A549 (cell line): ENCODE measurements at regions not wholly inside any gene's neighbourhood (a gene's known extent, or its start where the extent isn't known, plus 50 kb on each side); places are given as distances from the start of the nearest gene placed in this dataset.
"Not testable (repeated sequence)": the region's sequence is repeated elsewhere in the genome, so short reads cannot be mapped to it uniquely, and the experiment has no call there.

Source experiments
- ATAC-seq, 2 experiments: fragments of 200-7000 bp in 1 of 2; fragments of >200 bp in 1 of 2; cut with Nextera tagmentation in 1 of 2; cut with Tn5 transposase in 1 of 2; 3 replicates each; pipeline versions ENCODE4 v1.8.0 to v1.9.1; 2018 to 2020; ENCODE audit warnings: mild to moderate bottlenecking in 1 of 2, moderate library complexity in 1 of 2
- CTCF ChIA-PET: fragments of 300-600 bp; sonication (Branson Sonifier 250); formaldehyde crosslinking; extraction: SDS; loops from one replicate; lab custom pipeline; 2021; ENCODE audit warnings: antibody characterized with exemption, inconsistent platforms; lab: Yijun Ruan, JAX
- POLR2A ChIA-PET: fragments of 350-600 bp; formaldehyde crosslinking; extraction: SDS; loops from one replicate; lab custom pipeline; 2021; ENCODE audit warnings: antibody characterized with exemption, inconsistent platforms; lab: Yijun Ruan, JAX
- DNase-seq, 2 experiments: peaks; one replicate each; pipeline versions ENCODE4 v3.0.0 to v3.0.0-alpha.2; 2011 to 2016; ENCODE audit warnings: low read depth in 1 of 2, low spot score in 1 of 2
- FAIRE-seq: peaks from 2 replicates; lab custom pipeline; 2011; peaks lifted over from hg19 to GRCh38; lab: Jason Lieb, UNC
- H3K27ac ChIP-seq, 2 experiments: fragments of >200 bp; sonication (Bioruptor Twin); formaldehyde crosslinking; 3 replicates each; pipeline ENCODE4 v1.5.1; 2016 to 2017
- H3K4me1 ChIP-seq: fragments of >200 bp; sonication (Bioruptor Twin); formaldehyde crosslinking; 3 replicates; pipeline ENCODE4 v1.6.1; 2016
- H3K4me2 ChIP-seq: fragments of >200 bp; sonication (Bioruptor Twin); formaldehyde crosslinking; 3 replicates; pipeline ENCODE4 v1.6.1; 2016
- H3K4me3 ChIP-seq: fragments of >200 bp; sonication (Bioruptor Twin); formaldehyde crosslinking; 3 replicates; pipeline ENCODE4 v1.5.1; 2016
- H3K9me3 ChIP-seq: fragments of >200 bp; sonication (Bioruptor Twin); formaldehyde crosslinking; 3 replicates; pipeline ENCODE4 v1.6.1; 2016
- ATOH8 ChIP-seq: fragments of 250-450 bp; sonication (Bioruptor Pico); IDR thresholded peaks from 2 replicates; pipeline ENCODE4 v1.5.0; 2020; ENCODE audit warnings: low read depth, mild to moderate bottlenecking, moderate library complexity
- BHLHE40 ChIP-seq: IDR thresholded peaks from 2 replicates; pipeline ENCODE4 v1.6.1; 2012; ENCODE audit warnings: low read depth, low read length, inconsistent platforms
- CHD4 ChIP-seq: fragments of 200-600 bp; sonication (generic); IDR thresholded peaks from 2 replicates; pipeline ENCODE4 v1.6.1; 2016; ENCODE audit warnings: antibody characterized with exemption, mild to moderate bottlenecking, borderline replicate concordance
- EHF ChIP-seq: fragments of 250-450 bp; sonication (Bioruptor Pico); IDR thresholded peaks from 2 replicates; pipeline ENCODE4 v1.5.0; 2020; ENCODE audit warnings: mild to moderate bottlenecking
- EHMT2 ChIP-seq: fragments of 200-600 bp; sonication (generic); IDR thresholded peaks from 2 replicates; pipeline ENCODE4 v1.6.1; 2016; ENCODE audit warnings: antibody characterized with exemption, low read depth, mild to moderate bottlenecking, moderate library complexity
- EP300 ChIP-seq, 2 experiments: fragments of >200 bp; sonication (Bioruptor Twin); formaldehyde crosslinking; IDR thresholded peaks; 2 replicates in 1 of 2; 3 replicates in 1 of 2; pipeline ENCODE4 v1.6.1; 2016 to 2017
- ESRRA ChIP-seq: fragments of 150-350 bp; IDR thresholded peaks from 2 replicates; pipeline ENCODE4 v1.6.1; 2014; ENCODE audit warnings: mild to moderate bottlenecking, low read length, borderline replicate concordance
- FOSB ChIP-seq: fragments of 250-450 bp; sonication (Bioruptor Pico); IDR thresholded peaks from 2 replicates; pipeline ENCODE4 v1.5.0; 2020; ENCODE audit warnings: mild to moderate bottlenecking, moderate library complexity
- HDAC2 ChIP-seq: fragments of 200-600 bp; sonication (generic); IDR thresholded peaks from 2 replicates; pipeline ENCODE4 v1.6.1; 2016
- HEYL ChIP-seq: fragments of 250-450 bp; sonication (Bioruptor Pico); IDR thresholded peaks from 2 replicates; pipeline ENCODE4 v1.8.0; 2021; ENCODE audit warnings: mild to moderate bottlenecking, moderate library complexity
- HOXA7 ChIP-seq: fragments of 250-450 bp; sonication (Bioruptor Pico); IDR thresholded peaks from 2 replicates; pipeline ENCODE4 v1.5.0; 2020; ENCODE audit warnings: mild to moderate bottlenecking, moderate library complexity
- HOXB5 ChIP-seq: fragments of 250-450 bp; sonication (Bioruptor Pico); IDR thresholded peaks from 2 replicates; pipeline ENCODE4 v1.5.0; 2020; ENCODE audit warnings: mild to moderate bottlenecking, moderate library complexity
- JUN ChIP-seq, 2 experiments: fragments of >200 bp; sonication (Bioruptor Twin); formaldehyde crosslinking; IDR thresholded peaks; 2 replicates in 1 of 2; 3 replicates in 1 of 2; pipeline ENCODE4 v1.6.1; 2016 to 2017
- JUNB ChIP-seq: fragments of >200 bp; sonication (Bioruptor Twin); formaldehyde crosslinking; IDR thresholded peaks from 2 replicates; pipeline ENCODE4 v1.6.1; 2016
- KDM1A ChIP-seq: fragments of 200-600 bp; sonication (generic); IDR thresholded peaks from 2 replicates; pipeline ENCODE4 v1.6.1; 2016; ENCODE audit warnings: low read depth, mild to moderate bottlenecking
- NFE2L2 ChIP-seq: fragments of 150-350 bp; conservative IDR thresholded peaks from 2 replicates; pipeline ENCODE4 v1.6.1; 2014; ENCODE audit warnings: low read length
- NPAS2 ChIP-seq: fragments of 250-450 bp; sonication (Bioruptor Pico); IDR thresholded peaks from 2 replicates; pipeline ENCODE4 v1.8.0; 2022; ENCODE audit warnings: mild to moderate bottlenecking, moderate library complexity, borderline replicate concordance
- PHF8 ChIP-seq: fragments of 200-600 bp; sonication (generic); IDR thresholded peaks from 2 replicates; pipeline ENCODE4 v1.6.1; 2016; ENCODE audit warnings: low read depth, mild to moderate bottlenecking, antibody characterized with exemption, moderate library complexity, borderline replicate concordance
- SREBF2 ChIP-seq: fragments of 450-650 bp; IDR thresholded peaks from 2 replicates; pipeline ENCODE4 v1.6.1; 2014; ENCODE audit warnings: mild to moderate bottlenecking, moderate library complexity
- USF2 ChIP-seq: fragments of 450-650 bp; IDR thresholded peaks from 2 replicates; pipeline ENCODE4 v1.6.1; 2014; ENCODE audit warnings: antibody characterized with exemption
- ZSCAN20 ChIP-seq: fragments of 250-450 bp; sonication (Bioruptor Pico); IDR thresholded peaks from 2 replicates; pipeline ENCODE4 v1.8.0; 2022; ENCODE audit warnings: mild to moderate bottlenecking, moderate library complexity
- WGBS: methylation state at CpG from one replicate; pipeline ENCODE4 v1.1.6; 2017; ENCODE audit errors: missing lambda C conversion rate; 5-methylcytosine and 5-hydroxymethylcytosine counted together
- TF ChIP-seq, protein P1 (sequence below): fragments of 150-350 bp; IDR thresholded peaks from 2 replicates; pipeline ENCODE4 v1.6.1; 2014; ENCODE audit warnings: low read depth, mild to moderate bottlenecking, low read length

DNA sequence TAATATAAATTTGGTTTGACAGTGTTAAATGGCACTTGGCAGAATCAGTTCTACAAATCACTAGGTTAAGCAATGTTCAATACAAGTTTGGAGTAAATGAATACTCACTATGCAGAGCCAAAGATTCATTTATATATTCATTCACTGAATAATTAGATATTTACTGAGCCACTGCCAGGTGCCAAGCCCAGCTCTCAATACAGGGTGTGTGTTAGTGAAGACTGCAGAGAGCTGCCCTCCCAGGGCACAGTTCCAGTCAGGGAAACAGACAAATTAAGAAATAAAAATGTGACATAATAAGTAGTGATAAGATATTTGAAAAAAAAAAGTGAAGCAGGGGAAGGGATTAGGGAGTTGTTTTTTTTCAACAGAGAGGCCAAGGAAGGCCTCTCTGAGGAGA, 411.7 kb downstream of the KCNRG start:
- Histone ChIP-seq H3K4me2 (no peak overlapping the region), H3K9me3 (no peaks in the 10 kb centered on the region), H3K27ac (no peak overlapping the region), H3K4me1 (peaks cover 3% of the 10 kb centered on the region), H3K4me3 (no peak overlapping the region)
- TF ChIP-seq JUN (IDR thresholded peaks at IDR 0.05) (no peak), EHMT2 (no peak), HDAC2 (no peak), NFE2L2 (no peak), KDM1A (no peak)
- TF ChIP-seq, protein P1, sequence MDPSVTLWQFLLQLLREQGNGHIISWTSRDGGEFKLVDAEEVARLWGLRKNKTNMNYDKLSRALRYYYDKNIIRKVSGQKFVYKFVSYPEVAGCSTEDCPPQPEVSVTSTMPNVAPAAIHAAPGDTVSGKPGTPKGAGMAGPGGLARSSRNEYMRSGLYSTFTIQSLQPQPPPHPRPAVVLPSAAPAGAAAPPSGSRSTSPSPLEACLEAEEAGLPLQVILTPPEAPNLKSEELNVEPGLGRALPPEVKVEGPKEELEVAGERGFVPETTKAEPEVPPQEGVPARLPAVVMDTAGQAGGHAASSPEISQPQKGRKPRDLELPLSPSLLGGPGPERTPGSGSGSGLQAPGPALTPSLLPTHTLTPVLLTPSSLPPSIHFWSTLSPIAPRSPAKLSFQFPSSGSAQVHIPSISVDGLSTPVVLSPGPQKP, result no peak
- DNase-seq (no peak), ATAC-seq (no peak), FAIRE-seq (no peak)
- ChIA-PET CTCF (no interaction called here), POLR2A (no interaction called here)

GRCh38 chr13:50427511-50427910, 412.3 kb downstream of the KCNRG start:
- ATAC-seq, CTCF ChIA-PET, DNase-seq, H3K9me3 ChIP-seq, H3K4me2 ChIP-seq, POLR2A ChIA-PET, H3K4me3 ChIP-seq, H3K27ac ChIP-seq, H3K4me1 ChIP-seq, FAIRE-seq: not testable (repeated sequence)
- 81% methylated on average over 9 of the region's 9 CpGs for WGBS

DNA sequence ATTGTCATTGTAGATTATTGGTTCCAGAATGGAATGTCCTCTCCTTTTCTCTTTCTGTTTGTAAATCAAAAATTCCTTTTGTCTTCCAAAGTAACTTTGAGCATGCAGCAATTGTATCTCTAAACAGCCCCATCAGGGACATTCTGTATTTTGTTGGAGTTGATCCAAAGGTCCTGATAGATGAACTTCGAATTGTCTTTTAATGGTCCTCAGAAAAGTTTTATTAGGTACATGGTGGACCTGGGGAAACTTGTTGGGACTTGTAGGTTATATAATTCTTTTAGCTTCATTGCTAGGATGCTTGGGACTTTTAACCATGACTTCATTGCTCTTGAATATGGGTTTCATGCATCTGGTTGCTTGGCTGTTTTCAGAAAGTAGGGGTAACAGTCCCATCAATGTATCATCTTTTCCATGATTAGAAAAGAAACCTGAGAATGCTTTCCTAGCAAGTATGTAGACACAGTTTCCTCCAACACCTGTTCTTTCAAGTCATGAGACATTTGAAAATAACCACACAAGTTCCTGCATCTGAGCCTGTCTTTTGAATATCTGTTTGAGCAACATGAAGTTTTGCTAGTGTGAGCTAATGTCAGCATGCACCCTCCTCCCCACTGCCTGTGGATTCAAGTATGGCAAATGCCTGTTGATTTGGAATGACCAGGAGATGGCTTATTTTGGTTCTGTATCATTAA, 413.1 kb downstream of the KCNRG start:
- DNase-seq (no peak), FAIRE-seq (no peak), ATAC-seq (no peak)
- Histone ChIP-seq H3K4me2 (no peak overlapping the region), H3K4me1 (no peaks in the 10 kb centered on the region), H3K9me3 (no peaks in the 10 kb centered on the region), H3K4me3 (no peak overlapping the region), H3K27ac (no peak overlapping the region)
- POLR2A ChIA-PET, result no interaction called here
- WGBS, result 24% methylated on average over 1 of the region's 1 CpG
- CTCF ChIA-PET, result no interaction called here
- no peak for TF ChIP-seq ESRRA

GRCh38 chr13:50435011-50435410, 408.5 kb downstream of the DLEU7 start:
- ATAC-seq, result no peak

More at GRCh38 chr13:50435011-50435410, 408.5 kb downstream of the DLEU7 start:
- ChIA-PET CTCF (no interaction called here), POLR2A (no interaction called here)
- DNase-seq (no peak), FAIRE-seq (no peak)
- H3K9me3 ChIP-seq, result no peaks in the 10 kb centered on the region
- no peak overlapping the region for H3K27ac ChIP-seq
- 76% methylated on average over 2 of the region's 2 CpGs for WGBS
- no peak for TF ChIP-seq ZSCAN20 (CRISPR knock-in tag)
- TF ChIP-seq KDM1A, result no peak
- no peak for TF ChIP-seq HOXB5 (CRISPR knock-in tag)
- no peak for TF ChIP-seq SREBF2
- TF ChIP-seq, protein P1, result no peak
- TF ChIP-seq FOSB (CRISPR knock-in tag), result no peak
- no peak for TF ChIP-seq USF2
- no peak for TF ChIP-seq EP300 (IDR thresholded peaks at IDR 0.05)
- no peak for TF ChIP-seq BHLHE40
- no peak for TF ChIP-seq NPAS2
- no peak for TF ChIP-seq ATOH8 (CRISPR knock-in tag)
- TF ChIP-seq EHMT2, result no peak
- no peak for TF ChIP-seq PHF8
- TF ChIP-seq EHF (CRISPR knock-in tag), result no peak
- no peak for TF ChIP-seq CHD4
- no peak for TF ChIP-seq JUNB
- TF ChIP-seq HEYL (CRISPR knock-in tag), result no peak
- no peak for TF ChIP-seq HOXA7
- TF ChIP-seq ESRRA, result no peak
- no peaks in the 10 kb centered on the region for H3K4me1 ChIP-seq
- no peak overlapping the region for H3K4me3 ChIP-seq
- H3K4me2 ChIP-seq, result no peak overlapping the region
